HCT116 (cell line): ENCODE measurements at regions not wholly inside any gene's neighbourhood (a gene's known extent, or its start where the extent isn't known, plus 50 kb on each side); places are given as distances from the start of the nearest gene placed in this dataset.

Experiments
- CEBPB ChIP-seq: IDR thresholded peaks from 2 replicates; pipeline ENCODE4 v1.6.1; 2012; ENCODE audit warnings: low read depth
- EZH2phosphoT487 ChIP-seq: fragments of 200-600 bp; IDR thresholded peaks from 2 replicates; pipeline ENCODE4 v1.6.1; 2018; ENCODE audit warnings: antibody characterized with exemption, borderline replicate concordance
- POLR2A ChIP-seq: IDR thresholded peaks from 2 replicates; pipeline ENCODE4 v1.7.0; 2011; ENCODE audit warnings: borderline replicate concordance; ENCODE audit not compliant: insufficient read depth, insufficient read length; ENCODE audit errors: extremely low read depth
- POLR2AphosphoS5 ChIP-seq: IDR thresholded peaks from 2 replicates; pipeline ENCODE4 v1.6.1; 2011; ENCODE audit warnings: mild to moderate bottlenecking, low read depth, low read length, moderate library complexity
- RAD21 ChIP-seq: IDR thresholded peaks from 2 replicates; pipeline ENCODE4 v1.6.1; 2012; ENCODE audit warnings: low read depth, mild to moderate bottlenecking
- SIN3A ChIP-seq: IDR thresholded peaks from 2 replicates; pipeline ENCODE4 v1.6.1; 2012; ENCODE audit warnings: low read depth
- TCF7L2 ChIP-seq: IDR thresholded peaks from 2 replicates; pipeline ENCODE4 v1.7.0; 2011; ENCODE audit warnings: borderline replicate concordance, inconsistent platforms; ENCODE audit not compliant: insufficient read depth, insufficient read length; ENCODE audit errors: extremely low read depth
- ZFX ChIP-seq: fragments of 450-650 bp; IDR thresholded peaks from 2 replicates; pipeline ENCODE4 v1.6.1; 2017
- ZNF274 ChIP-seq: fragments of 200-500 bp; sonication (Bioruptor generic); IDR thresholded peaks from 2 replicates; pipeline ENCODE4 v1.6.1; 2014; ENCODE audit warnings: mild to moderate bottlenecking, low read depth, low read length, inconsistent platforms
- TF ChIP-seq, protein P1 (sequence below): IDR thresholded peaks from 2 replicates; pipeline ENCODE4 v1.6.1; 2012
- TF ChIP-seq, protein P2 (sequence below): IDR thresholded peaks from 2 replicates; pipeline ENCODE4 v1.6.1; 2012; ENCODE audit warnings: low read depth
- TF ChIP-seq, protein P3 (sequence below): IDR thresholded peaks from 2 replicates; pipeline ENCODE4 v1.6.1; 2012
- TF ChIP-seq, protein P4 (sequence below), 3 experiments: fragments of 200-600 bp in 1 of 3; sonication (generic) in 1 of 3; IDR thresholded peaks in 2 of 3; conservative IDR thresholded peaks in 1 of 3; 2 replicates each; pipeline ENCODE4 v1.5.1; 2012 to 2017; ENCODE audit warnings: low read depth in 2 of 3, low read length in 2 of 3, antibody characterized with exemption in 1 of 3, borderline replicate concordance in 1 of 3, control low read depth in 1 of 3, mild to moderate bottlenecking in 1 of 3, mixed read lengths in 1 of 3, mixed run types in 1 of 3, moderate library complexity in 1 of 3; ENCODE audit not compliant: insufficient read depth in 1 of 3
- TF ChIP-seq, protein P5 (sequence below): IDR thresholded peaks from 2 replicates; pipeline ENCODE4 v1.6.1; 2011; ENCODE audit warnings: mild to moderate bottlenecking, low read length, moderate library complexity; ENCODE audit not compliant: insufficient replicate concordance; ENCODE audit errors: extremely low read depth

DNA sequence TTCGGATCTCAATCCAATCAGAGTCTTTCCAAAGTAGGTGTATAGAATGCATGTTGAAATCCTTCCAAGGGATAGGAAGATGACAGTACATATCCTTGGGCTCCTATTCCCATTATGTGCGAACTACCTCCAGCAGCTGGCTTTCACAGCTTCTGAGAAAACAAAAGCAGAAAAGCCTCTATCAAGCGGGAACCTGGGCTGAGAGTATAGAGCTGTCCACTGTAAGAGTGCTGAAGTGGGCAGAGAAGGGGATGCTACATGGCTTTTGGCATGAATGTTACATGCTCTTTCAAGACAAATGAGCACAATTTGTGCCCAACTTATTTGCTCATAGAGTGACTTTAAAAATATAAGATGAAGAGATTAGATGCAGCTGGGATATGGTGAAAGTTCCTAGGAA lies 993.5 kb downstream of the CDH8 start:
- TF ChIP-seq POLR2A (no peak), ZNF274 (no peak), POLR2AphosphoS5 (no peak), RAD21 (no peak), EZH2phosphoT487 (no peak), CEBPB (no peak), SIN3A (no peak), TCF7L2 (no peak), ZFX (no peak)
- TF ChIP-seq, protein P1, sequence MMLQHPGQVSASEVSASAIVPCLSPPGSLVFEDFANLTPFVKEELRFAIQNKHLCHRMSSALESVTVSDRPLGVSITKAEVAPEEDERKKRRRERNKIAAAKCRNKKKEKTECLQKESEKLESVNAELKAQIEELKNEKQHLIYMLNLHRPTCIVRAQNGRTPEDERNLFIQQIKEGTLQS: no peak
- TF ChIP-seq, protein P2, sequence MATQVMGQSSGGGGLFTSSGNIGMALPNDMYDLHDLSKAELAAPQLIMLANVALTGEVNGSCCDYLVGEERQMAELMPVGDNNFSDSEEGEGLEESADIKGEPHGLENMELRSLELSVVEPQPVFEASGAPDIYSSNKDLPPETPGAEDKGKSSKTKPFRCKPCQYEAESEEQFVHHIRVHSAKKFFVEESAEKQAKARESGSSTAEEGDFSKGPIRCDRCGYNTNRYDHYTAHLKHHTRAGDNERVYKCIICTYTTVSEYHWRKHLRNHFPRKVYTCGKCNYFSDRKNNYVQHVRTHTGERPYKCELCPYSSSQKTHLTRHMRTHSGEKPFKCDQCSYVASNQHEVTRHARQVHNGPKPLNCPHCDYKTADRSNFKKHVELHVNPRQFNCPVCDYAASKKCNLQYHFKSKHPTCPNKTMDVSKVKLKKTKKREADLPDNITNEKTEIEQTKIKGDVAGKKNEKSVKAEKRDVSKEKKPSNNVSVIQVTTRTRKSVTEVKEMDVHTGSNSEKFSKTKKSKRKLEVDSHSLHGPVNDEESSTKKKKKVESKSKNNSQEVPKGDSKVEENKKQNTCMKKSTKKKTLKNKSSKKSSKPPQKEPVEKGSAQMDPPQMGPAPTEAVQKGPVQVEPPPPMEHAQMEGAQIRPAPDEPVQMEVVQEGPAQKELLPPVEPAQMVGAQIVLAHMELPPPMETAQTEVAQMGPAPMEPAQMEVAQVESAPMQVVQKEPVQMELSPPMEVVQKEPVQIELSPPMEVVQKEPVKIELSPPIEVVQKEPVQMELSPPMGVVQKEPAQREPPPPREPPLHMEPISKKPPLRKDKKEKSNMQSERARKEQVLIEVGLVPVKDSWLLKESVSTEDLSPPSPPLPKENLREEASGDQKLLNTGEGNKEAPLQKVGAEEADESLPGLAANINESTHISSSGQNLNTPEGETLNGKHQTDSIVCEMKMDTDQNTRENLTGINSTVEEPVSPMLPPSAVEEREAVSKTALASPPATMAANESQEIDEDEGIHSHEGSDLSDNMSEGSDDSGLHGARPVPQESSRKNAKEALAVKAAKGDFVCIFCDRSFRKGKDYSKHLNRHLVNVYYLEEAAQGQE: peak; percentile 8; the same call in 1 of the 2 replicates
- TF ChIP-seq, protein P3, sequence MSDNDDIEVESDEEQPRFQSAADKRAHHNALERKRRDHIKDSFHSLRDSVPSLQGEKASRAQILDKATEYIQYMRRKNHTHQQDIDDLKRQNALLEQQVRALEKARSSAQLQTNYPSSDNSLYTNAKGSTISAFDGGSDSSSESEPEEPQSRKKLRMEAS: no peak
- TF ChIP-seq, protein P4, sequence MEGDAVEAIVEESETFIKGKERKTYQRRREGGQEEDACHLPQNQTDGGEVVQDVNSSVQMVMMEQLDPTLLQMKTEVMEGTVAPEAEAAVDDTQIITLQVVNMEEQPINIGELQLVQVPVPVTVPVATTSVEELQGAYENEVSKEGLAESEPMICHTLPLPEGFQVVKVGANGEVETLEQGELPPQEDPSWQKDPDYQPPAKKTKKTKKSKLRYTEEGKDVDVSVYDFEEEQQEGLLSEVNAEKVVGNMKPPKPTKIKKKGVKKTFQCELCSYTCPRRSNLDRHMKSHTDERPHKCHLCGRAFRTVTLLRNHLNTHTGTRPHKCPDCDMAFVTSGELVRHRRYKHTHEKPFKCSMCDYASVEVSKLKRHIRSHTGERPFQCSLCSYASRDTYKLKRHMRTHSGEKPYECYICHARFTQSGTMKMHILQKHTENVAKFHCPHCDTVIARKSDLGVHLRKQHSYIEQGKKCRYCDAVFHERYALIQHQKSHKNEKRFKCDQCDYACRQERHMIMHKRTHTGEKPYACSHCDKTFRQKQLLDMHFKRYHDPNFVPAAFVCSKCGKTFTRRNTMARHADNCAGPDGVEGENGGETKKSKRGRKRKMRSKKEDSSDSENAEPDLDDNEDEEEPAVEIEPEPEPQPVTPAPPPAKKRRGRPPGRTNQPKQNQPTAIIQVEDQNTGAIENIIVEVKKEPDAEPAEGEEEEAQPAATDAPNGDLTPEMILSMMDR (IDR thresholded peaks at IDR 0.05 in 2 of 3, conservative IDR thresholded peaks at IDR 0.05 in 1 of 3; ENCODE audit: borderline replicate concordance in 1 of 3, insufficient read depth in 1 of 3, low read depth in 2 of 3, low read length in 2 of 3): no peak
- TF ChIP-seq, protein P5, sequence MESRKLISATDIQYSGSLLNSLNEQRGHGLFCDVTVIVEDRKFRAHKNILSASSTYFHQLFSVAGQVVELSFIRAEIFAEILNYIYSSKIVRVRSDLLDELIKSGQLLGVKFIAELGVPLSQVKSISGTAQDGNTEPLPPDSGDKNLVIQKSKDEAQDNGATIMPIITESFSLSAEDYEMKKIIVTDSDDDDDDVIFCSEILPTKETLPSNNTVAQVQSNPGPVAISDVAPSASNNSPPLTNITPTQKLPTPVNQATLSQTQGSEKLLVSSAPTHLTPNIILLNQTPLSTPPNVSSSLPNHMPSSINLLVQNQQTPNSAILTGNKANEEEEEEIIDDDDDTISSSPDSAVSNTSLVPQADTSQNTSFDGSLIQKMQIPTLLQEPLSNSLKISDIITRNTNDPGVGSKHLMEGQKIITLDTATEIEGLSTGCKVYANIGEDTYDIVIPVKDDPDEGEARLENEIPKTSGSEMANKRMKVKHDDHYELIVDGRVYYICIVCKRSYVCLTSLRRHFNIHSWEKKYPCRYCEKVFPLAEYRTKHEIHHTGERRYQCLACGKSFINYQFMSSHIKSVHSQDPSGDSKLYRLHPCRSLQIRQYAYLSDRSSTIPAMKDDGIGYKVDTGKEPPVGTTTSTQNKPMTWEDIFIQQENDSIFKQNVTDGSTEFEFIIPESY: no peak
